ENCODE measurements at regions not wholly inside any gene's neighbourhood (a gene's known extent, or its start where the extent isn't known, plus 50 kb on each side); places are given as distances from the start of the nearest gene placed in this dataset.

GRCh38 chr13:62176051-62176450, 760.4 kb upstream of the PCDH20 start:
- FAIRE-seq (no peak), DNase-seq (ENCODE audit: low read depth, low spot score) (no peak), ATAC-seq (no peak)
- POLR2A ChIA-PET = no interaction called here
- RAD21 ChIA-PET (ENCODE audit: unreplicated experiment) = no interaction called here
- 49% methylated on average over 3 of the region's 3 CpGs for WGBS (ENCODE audit: insufficient coverage, insufficient replicate concordance, low lambda C conversion rate, missing lambda C conversion rate)
- Histone ChIP-seq H3K9me3 (replicated peaks; ENCODE audit: control insufficient read depth, insufficient read depth, low read length) (no peaks in the 10 kb centered on the region; the same call in 2 of the 3 replicates), H3K4me1 (ENCODE audit: control insufficient read depth, insufficient read depth, low read length) (no peaks in the 10 kb centered on the region), H3K27ac (ENCODE audit: control insufficient read depth, insufficient read depth) (no peak overlapping the region), H2AFZ (ENCODE audit: control insufficient read depth, low read depth, low read length) (no peak overlapping the region), H3K79me2 (ENCODE audit: control insufficient read depth, insufficient read depth, low read length) (no peaks in the 10 kb centered on the region), H3K4me3 (no peak overlapping the region), H3K27me3 (replicated peaks in 1 of 2; ENCODE audit: control insufficient read depth in 2 of 2, insufficient read depth in 2 of 2, low read length in 1 of 2) (no peaks in the 10 kb centered on the region), H4K20me1 (ENCODE audit: control insufficient read depth, insufficient read depth) (no peaks in the 10 kb centered on the region), H3K4me2 (ENCODE audit: control insufficient read depth, insufficient read depth) (no peak overlapping the region), H3K36me3 (ENCODE audit: control insufficient read depth in 2 of 2, insufficient read depth in 2 of 2, low read length in 1 of 2) (no peaks in the 10 kb centered on the region), H3K9ac (ENCODE audit: control insufficient read depth, insufficient read depth, low read length) (no peak overlapping the region)
- no peak for TF ChIP-seq TBL1XR1 (IDR thresholded peaks at IDR 0.05; ENCODE audit: low read depth, low read length)
- no peak for TF ChIP-seq HCFC1 (IDR thresholded peaks at IDR 0.05; ENCODE audit: low read length)
- no peak for TF ChIP-seq RUNX3 (IDR thresholded peaks at IDR 0.05; ENCODE audit: low read length)
- TF ChIP-seq MXI1 (IDR thresholded peaks at IDR 0.05; ENCODE audit: low read depth, low read length) = no peak
- TF ChIP-seq NFIC (IDR thresholded peaks at IDR 0.05; ENCODE audit: low read depth, low read length) = no peak
- TF ChIP-seq ZNF274 (IDR thresholded peaks at IDR 0.05; ENCODE audit: insufficient read depth, insufficient read length) = no peak
- TF ChIP-seq, protein P1, sequence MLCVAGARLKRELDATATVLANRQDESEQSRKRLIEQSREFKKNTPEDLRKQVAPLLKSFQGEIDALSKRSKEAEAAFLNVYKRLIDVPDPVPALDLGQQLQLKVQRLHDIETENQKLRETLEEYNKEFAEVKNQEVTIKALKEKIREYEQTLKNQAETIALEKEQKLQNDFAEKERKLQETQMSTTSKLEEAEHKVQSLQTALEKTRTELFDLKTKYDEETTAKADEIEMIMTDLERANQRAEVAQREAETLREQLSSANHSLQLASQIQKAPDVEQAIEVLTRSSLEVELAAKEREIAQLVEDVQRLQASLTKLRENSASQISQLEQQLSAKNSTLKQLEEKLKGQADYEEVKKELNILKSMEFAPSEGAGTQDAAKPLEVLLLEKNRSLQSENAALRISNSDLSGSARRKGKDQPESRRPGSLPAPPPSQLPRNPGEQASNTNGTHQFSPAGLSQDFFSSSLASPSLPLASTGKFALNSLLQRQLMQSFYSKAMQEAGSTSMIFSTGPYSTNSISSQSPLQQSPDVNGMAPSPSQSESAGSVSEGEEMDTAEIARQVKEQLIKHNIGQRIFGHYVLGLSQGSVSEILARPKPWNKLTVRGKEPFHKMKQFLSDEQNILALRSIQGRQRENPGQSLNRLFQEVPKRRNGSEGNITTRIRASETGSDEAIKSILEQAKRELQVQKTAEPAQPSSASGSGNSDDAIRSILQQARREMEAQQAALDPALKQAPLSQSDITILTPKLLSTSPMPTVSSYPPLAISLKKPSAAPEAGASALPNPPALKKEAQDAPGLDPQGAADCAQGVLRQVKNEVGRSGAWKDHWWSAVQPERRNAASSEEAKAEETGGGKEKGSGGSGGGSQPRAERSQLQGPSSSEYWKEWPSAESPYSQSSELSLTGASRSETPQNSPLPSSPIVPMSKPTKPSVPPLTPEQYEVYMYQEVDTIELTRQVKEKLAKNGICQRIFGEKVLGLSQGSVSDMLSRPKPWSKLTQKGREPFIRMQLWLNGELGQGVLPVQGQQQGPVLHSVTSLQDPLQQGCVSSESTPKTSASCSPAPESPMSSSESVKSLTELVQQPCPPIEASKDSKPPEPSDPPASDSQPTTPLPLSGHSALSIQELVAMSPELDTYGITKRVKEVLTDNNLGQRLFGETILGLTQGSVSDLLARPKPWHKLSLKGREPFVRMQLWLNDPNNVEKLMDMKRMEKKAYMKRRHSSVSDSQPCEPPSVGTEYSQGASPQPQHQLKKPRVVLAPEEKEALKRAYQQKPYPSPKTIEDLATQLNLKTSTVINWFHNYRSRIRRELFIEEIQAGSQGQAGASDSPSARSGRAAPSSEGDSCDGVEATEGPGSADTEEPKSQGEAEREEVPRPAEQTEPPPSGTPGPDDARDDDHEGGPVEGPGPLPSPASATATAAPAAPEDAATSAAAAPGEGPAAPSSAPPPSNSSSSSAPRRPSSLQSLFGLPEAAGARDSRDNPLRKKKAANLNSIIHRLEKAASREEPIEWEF (IDR thresholded peaks at IDR 0.05; ENCODE audit: insufficient replicate concordance, low read depth, low read length) = no peak
- TF ChIP-seq TCF3 (IDR thresholded peaks at IDR 0.05; ENCODE audit: borderline replicate concordance, insufficient read depth, low read depth, low read length) = no peak
- no peak for TF ChIP-seq SRF (IDR thresholded peaks at IDR 0.05; ENCODE audit: low read depth in 2 of 2, low read length in 2 of 2)
- TF ChIP-seq NBN (IDR thresholded peaks at IDR 0.05) = no peak
- TF ChIP-seq, protein P2, sequence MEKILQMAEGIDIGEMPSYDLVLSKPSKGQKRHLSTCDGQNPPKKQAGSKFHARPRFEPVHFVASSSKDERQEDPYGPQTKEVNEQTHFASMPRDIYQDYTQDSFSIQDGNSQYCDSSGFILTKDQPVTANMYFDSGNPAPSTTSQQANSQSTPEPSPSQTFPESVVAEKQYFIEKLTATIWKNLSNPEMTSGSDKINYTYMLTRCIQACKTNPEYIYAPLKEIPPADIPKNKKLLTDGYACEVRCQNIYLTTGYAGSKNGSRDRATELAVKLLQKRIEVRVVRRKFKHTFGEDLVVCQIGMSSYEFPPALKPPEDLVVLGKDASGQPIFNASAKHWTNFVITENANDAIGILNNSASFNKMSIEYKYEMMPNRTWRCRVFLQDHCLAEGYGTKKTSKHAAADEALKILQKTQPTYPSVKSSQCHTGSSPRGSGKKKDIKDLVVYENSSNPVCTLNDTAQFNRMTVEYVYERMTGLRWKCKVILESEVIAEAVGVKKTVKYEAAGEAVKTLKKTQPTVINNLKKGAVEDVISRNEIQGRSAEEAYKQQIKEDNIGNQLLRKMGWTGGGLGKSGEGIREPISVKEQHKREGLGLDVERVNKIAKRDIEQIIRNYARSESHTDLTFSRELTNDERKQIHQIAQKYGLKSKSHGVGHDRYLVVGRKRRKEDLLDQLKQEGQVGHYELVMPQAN (conservative IDR thresholded peaks at IDR 0.05) = no peak
- TF ChIP-seq, protein P3, sequence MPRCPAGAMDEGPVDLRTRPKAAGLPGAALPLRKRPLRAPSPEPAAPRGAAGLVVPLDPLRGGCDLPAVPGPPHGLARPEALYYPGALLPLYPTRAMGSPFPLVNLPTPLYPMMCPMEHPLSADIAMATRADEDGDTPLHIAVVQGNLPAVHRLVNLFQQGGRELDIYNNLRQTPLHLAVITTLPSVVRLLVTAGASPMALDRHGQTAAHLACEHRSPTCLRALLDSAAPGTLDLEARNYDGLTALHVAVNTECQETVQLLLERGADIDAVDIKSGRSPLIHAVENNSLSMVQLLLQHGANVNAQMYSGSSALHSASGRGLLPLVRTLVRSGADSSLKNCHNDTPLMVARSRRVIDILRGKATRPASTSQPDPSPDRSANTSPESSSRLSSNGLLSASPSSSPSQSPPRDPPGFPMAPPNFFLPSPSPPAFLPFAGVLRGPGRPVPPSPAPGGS (IDR thresholded peaks at IDR 0.05; ENCODE audit: borderline replicate concordance, insufficient read depth, low read depth, low read length, poor library complexity, severe bottlenecking) = no peak
- in situ Hi-C loops (cut with MboI) = no loop called here
- BruUV-seq (replicated peaks) = no TSS peak
- intact Hi-C loops (cut with micrococcal nuclease; ENCODE audit: unreplicated experiment) = no loop called here
- SMC1A ChIA-PET (ENCODE audit: uncharacterized antibody, unreplicated experiment) = no interaction called here
- CTCF ChIA-PET = interaction anchor here (1.0 kb wide), 1 partner anchor 10 kb away, joined by 3 read pairs; no protein-coding TSS in a partner anchor
